NCI-H2029 treated with DMSO at 0.1 percent for 48 hours (cell line): ENCODE measurements at regions not wholly inside any gene's neighbourhood (a gene's known extent, or its start where the extent isn't known, plus 50 kb on each side); places are given as distances from the start of the nearest gene placed in this dataset.

Experiments
- DNase-seq: peaks from one replicate; lab custom pipeline; 2025; lab: John Stamatoyannopoulos, UW

DNA sequence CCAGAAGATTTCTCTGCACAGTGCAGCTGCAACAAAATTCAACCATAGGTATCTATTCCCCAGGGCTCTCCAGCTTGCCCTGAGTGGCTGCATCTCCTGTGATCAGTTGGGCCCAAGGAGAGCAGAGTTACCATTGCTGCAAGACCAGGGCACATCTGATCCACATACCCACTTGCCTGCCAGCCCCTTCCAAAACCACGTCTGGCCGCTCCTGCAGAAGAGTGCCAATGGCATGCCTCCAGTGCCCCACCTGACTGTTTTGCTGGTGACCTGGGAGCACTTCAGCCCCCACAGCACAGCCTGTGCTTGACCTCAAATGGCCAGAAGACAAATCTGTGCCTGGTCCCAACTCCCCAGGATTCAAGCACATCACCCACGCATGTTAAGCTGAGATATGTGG is 526.1 kb upstream of the GBE1 start:
- DNase-seq = no peak

DNA sequence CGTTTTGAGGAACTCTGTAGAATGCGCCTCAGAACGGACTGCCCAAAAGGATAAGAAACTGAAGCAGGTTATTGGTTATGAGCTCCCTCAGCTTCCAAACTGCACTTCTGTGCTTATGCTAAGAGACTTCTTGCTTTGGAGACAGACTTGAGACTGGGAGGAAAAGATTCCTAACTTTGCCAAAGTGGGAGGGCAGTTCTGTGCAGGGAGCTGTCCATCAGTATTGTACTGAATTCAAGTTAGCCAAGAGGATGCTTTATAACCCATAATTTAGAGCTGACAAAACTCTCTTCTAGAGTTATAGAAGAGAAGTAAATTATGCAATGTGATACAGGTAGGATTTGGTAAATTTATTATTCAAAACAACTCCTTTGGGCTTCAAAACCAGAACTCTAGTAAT is 519.8 kb upstream of the GBE1 start:
- no peak for DNase-seq

DNA sequence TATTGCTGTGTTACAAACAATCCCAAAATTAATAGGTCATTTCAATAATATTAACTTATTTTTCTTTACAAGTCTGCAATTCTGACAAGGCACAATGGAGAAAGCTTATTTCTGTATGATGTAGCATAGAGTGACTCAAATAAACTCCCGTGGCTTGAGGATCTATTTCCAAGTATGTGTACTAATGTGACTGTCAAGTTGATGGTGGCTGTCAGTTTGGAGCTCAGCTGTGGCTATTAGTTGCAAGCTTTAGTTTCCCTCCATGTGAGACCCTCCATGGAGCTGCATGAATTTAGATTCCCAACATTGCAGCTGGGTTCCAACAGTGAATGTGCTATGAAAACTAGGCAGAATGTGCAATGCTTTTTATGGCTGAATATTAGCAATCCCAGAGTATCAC is 515.5 kb upstream of the GBE1 start:
- no peak for DNase-seq

DNA sequence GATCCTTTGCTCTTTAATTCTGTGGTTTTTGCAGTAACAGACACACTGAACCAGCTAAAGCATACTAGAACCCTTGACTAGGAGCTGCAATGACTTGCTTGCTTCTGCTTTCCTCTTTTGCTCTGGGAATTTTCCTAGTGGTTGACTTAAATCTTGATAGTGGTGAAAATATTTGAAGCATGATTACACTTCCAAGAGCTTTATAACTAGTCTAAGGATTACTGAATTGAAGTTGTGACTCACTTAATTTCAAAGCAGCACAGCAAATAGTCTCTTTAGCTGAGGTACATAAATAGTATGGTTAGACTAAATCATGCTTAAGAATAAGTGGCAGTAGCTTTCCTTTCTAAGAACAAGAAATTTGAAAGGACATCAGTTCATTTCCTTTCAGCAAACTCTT is 513.5 kb upstream of the GBE1 start:
- no peak for DNase-seq

DNA sequence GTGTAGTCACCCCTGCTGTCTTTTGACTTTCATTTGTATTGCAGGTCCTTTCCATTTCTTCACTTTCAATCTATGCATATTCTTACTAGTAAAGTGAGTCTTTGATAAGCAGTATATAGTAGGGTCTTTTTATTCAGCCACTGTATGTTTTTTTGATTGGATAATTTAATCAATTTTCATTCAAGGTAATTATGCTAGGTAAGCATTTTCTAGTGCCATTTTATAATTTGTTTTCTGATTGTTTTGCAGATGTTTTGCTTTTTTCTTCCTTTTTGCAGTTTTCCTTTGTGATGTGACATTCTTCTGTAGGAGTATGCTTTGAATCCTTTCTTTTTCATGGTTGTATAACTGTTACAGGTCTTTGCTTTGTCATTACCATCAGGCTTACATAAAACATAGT is 504.3 kb upstream of the GBE1 start:
- DNase-seq = no peak

DNA sequence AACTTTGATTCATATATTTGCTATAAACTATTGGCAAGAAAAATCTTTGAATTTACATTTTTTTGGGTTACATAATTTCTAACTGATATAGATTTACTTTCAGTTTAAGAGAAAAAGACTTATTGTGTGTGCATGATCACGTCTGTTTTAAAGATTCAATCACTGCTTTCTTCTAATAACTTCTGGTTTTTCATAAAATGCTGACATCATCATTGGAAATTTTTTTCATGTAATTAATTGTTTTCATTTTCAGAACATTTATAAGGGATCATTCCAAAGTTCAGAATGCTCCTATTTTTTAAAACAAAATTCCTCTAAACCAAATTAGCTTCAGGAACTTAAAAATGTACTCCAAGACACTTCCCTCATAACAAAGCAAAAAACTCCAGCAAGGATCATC is 500.7 kb upstream of the GBE1 start:
- no peak for DNase-seq

DNA sequence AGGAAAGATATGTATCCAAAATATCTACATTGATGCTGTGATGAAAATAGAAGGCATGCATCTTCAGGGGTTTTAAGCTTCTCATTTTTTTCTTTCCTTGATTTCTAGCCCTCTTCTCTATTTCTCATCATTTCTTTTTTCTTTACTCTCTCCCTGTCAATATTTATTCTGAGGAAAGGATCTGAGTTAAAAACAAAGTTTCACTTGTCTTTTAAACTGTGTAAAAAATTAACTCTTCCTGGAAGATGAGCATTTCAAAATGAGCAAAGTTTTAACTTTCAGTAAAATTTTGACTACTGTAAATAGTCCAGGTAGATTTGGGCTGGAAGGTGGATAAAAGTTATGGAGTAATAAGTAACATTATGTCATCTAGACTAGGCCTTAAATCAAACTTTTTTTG is 500.2 kb upstream of the GBE1 start:
- no peak for DNase-seq

DNA sequence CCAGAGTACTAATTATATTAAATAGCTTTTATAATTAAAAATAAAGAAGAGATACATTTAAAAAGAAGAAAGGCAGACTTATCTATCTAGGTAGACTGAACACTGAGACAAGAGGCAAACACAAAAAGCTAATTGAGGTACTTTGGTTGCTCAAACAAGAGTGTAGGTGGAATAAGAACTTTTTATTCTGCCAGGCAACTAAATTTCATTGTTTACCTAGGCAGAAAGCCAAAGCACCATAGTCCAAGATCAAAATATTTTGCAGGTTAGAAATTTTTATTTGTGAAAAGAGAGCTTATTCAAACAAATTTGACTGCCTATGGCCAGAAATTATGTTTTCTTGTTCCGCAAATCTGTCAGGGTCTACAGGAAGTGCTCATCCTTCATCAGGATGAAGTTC is 499.6 kb upstream of the GBE1 start:
- no peak for DNase-seq

DNA sequence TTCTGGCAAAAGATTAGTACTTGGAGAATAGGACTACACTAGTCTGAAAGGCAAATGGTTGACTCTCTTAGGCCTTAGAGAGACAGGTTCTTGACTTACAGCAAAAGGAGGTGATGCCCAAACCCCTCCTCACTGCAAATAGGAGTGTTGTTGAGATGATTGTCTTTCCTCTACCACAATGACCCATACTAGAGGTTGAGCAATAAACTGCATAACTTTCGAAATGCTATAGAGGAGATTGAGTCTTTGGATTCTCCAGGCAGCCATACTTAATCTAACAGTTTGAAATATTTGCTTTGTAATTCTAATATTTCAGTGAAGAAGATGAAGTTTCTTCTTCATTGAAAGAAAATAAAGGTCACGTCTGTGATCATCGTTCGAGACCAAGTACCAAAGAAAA is 498.5 kb upstream of the GBE1 start:
- DNase-seq = no peak

DNA sequence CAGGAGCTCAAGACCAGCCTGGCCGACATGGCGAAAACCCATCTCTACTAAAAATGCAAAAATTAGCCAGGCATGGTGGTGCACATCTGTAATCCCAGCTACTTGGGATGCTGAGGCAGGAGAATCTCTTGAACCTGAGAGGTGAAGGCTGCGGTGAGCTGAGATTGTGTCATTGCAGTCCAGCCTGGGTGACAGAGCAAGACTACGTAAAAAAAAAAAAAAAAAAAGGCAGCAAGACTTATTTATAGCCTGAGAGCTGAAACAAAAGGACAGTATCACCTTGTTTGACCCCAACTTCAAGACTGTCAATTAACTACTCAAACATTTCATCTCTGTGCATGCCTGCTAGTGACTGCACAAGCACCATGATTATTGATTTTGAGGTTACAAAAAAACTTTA is 478.9 kb upstream of the GBE1 start:
- no peak for DNase-seq

GRCh38 chr3:82236257-82236656 is 474.8 kb upstream of the GBE1 start:
- DNase-seq = no peak

- no peak for DNase-seq
These were observed 468.0 kb upstream of the GBE1 start for GRCh38 chr3:82229397-82229796.

DNA sequence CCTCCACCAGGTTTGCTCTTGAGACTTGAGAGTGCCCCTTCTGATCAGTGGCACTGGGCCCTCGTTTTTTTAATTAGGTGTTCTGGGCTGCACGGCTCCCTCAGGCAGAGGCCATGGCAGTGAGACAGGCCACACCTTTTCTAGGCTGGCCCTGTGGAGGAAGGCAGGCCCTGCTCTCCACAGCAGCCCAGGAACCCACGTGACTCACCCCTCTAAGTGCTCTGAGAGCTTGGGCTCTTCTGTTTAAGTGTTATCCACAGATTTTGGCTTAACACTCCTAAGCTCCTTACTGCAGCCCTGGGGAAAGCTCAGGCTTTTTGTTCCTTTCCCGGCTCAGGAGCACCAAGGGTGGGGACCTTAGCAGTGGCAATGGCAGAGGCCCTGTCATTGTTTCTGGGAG is 463.2 kb upstream of the GBE1 start:
- DNase-seq = no peak

- no peak for DNase-seq
These were observed 461.0 kb upstream of the GBE1 start for GRCh38 chr3:82222401-82222800.

- DNase-seq = no peak
These were observed 456.1 kb upstream of the GBE1 start for GRCh38 chr3:82217571-82217970.

DNA sequence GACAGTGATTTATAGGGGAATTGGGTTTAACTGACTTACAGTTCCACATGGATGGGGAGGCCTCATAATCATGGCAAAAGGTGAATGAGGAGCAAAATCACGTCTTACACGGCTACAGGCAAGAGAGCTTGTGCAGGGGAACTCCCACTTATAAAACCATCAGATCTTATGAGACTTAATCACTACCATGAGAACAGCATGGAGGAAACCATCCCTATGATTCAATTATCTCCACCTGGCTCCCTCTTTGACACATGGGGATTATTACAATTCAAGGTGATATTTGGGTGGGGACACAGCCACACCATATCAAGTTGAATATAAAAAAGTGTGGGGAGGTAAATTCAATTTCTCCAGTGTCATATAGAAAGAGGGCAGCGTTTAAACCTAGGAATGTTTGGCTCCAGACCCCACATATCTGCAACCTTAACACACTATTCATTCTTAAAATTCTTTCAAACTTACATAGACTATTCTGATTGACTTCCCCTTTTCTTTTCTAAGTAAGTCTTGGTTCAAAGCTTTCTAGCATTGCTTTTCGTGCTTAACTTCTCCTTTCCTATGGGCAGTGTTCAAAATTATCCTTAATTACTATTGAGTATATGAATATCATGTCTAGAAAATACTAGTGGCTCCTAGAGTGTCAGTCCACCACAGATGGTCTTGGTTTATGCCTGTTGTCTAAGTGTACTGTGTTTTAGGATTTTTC is 446.7 kb upstream of the GBE1 start:
- no peak for DNase-seq

DNA sequence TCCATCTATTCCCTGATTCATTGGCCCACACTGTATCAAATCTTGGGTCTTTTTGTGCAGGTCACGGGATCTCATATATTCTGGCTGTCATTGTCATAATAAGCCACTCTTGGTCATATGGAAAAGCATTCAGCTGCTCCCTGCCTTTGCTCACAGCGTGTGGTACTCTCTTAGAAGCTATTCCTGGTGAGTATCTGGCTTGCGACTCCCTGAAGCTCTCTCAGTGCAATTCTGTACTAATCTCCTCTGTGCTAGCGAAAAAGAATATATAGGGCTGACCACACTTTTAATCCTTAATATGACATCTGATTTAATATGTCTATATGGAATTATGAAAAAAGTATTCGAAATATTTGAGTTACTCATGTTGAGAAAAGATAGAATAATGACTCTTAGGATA is 440.8 kb upstream of the GBE1 start:
- no peak for DNase-seq

DNA sequence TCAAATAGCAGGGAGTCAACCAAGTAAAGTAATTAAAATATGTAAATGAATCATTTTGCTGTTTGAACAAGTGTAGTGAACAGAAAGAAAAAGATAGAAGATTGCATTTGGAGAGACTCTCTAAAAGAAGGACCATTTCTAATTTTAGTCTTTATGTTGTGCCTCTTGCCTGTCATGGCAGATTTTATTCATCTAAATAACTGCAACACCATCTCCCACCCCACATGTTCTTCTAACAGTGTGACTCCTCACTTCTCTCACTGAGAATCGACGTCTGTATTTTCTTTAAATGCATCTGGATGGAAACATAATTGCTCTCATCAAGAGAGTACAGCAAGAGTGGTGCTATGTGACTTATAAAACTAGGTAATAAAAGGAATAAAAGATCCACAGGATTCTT is 439.9 kb upstream of the GBE1 start:
- DNase-seq = no peak

- DNase-seq = no peak
These were observed 436.6 kb upstream of the GBE1 start for GRCh38 chr3:82198009-82198408.

DNA sequence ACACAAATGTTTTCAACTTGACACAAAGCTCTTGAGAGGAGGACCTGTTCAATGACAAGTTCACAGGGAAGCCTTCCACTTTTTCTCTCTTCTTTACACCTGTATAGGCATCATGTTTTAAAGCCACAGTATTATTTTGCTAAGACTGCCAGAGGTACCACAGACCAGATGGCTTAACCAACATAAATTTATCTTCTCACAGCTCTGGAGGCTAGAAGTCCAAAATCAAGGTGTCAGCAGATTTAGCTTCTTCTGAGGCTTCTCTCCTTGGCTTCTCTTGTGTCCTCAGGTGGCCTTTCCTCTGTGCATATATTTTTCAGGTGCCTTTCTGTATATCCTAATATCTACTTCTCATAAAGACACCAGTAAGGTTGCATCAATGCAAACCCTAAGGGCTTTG is 435.2 kb upstream of the GBE1 start:
- DNase-seq = no peak

DNA sequence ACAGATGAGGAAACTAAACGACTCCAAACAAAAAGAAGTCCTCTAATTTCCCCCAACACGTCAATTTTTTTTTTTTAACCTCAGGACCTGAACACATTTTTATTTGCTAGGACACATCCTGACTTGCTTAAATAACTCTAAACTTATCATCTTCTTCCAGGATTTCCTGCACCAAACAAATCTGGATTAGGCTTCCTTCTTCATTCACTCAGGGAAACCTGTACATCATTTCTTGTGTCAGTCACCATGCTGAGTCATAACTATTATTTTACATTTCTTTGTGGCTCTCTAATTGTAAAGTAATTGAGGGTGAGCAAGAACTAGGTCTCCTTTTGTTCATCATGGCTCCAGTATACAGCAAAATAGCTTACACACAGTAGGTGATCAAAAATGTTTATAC is 433.4 kb upstream of the GBE1 start:
- DNase-seq = no peak

DNA sequence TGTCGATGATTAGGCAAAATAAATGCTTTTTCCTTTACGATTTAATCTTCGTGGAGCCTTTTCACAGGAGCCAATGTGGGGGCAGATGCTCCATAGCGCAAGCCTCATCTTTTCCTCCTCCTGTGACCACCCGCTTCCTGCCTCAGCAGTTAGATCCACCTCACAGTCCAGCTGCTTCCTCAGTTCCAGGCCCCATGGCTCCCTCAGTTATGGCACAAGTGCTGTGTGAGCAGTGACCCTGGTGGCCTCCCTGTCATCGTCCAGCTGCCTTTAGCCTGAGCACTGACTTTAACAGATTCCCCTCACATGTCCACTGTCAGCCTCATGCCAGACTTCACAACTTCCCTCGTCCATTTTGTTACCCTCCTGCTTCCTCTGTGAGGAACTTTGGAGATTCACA is 424.6 kb upstream of the GBE1 start:
- no peak for DNase-seq

GRCh38 chr3:82179291-82179690 is 417.8 kb upstream of the GBE1 start:
- no peak for DNase-seq

DNA sequence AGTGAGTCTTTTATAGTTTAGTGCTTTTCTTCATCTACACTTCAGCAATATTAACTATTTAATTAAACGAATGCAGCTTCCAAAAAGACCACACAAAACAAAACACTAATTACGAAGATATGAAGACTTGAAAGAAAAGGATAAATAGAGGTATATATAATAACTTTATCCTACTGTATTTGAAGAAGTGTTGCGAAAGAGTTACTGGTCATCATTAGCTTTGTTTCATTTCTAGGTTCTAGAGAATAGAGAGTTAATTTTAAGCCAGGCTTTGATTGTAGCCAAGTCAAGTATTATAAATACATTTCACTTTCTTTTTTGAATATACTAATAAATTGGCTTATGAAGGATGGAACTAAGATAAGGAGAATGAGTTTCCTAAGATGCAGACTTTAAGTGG is 416.8 kb upstream of the GBE1 start:
- no peak for DNase-seq

DNA sequence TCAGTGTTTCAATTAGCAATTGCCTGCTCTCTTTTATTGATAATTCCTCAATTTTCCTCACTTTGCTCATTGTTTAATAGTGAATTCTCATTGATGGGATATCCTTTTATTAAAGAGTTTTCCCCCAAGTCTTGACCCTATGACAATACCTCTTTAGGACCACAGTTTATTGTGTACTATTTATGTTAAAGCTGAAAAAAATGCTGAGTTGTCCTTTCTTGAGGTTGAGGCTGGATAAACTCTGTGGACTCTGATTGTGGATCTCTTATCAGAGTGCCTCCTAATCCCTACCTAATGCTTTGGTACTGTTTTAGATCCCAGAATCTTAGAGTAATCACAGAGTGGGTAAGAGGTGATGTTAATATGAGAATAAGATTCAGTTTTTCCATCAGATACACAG is 416.3 kb upstream of the GBE1 start:
- DNase-seq = no peak
